A549 (cell line): ENCODE measurements at regions not wholly inside any gene's neighbourhood (a gene's known extent, or its start where the extent isn't known, plus 50 kb on each side); places are given as distances from the start of the nearest gene placed in this dataset.
A peak's percentile ranks its signal among the peaks of the same experiment; 100 is the strongest.

Experiments used
- ATAC-seq, 2 experiments: fragments of 200-7000 bp in 1 of 2; fragments of >200 bp in 1 of 2; cut with Nextera tagmentation in 1 of 2; cut with Tn5 transposase in 1 of 2; 3 replicates each; pipeline versions ENCODE4 v1.8.0 to v1.9.1; 2018 to 2020; ENCODE audit warnings: mild to moderate bottlenecking in 1 of 2, moderate library complexity in 1 of 2
- CTCF ChIA-PET: fragments of 300-600 bp; sonication (Branson Sonifier 250); formaldehyde crosslinking; extraction: SDS; loops from one replicate; lab custom pipeline; 2021; ENCODE audit warnings: antibody characterized with exemption, inconsistent platforms; lab: Yijun Ruan, JAX
- POLR2A ChIA-PET: fragments of 350-600 bp; formaldehyde crosslinking; extraction: SDS; loops from one replicate; lab custom pipeline; 2021; ENCODE audit warnings: antibody characterized with exemption, inconsistent platforms; lab: Yijun Ruan, JAX
- DNase-seq, 2 experiments: peaks; one replicate each; pipeline versions ENCODE4 v3.0.0 to v3.0.0-alpha.2; 2011 to 2016; ENCODE audit warnings: low read depth in 1 of 2, low spot score in 1 of 2
- FAIRE-seq: peaks from 2 replicates; lab custom pipeline; 2011; peaks lifted over from hg19 to GRCh38; lab: Jason Lieb, UNC
- H3K27ac ChIP-seq, 2 experiments: fragments of >200 bp; sonication (Bioruptor Twin); formaldehyde crosslinking; 3 replicates each; pipeline ENCODE4 v1.5.1; 2016 to 2017
- H3K4me1 ChIP-seq: fragments of >200 bp; sonication (Bioruptor Twin); formaldehyde crosslinking; 3 replicates; pipeline ENCODE4 v1.6.1; 2016
- H3K4me2 ChIP-seq: fragments of >200 bp; sonication (Bioruptor Twin); formaldehyde crosslinking; 3 replicates; pipeline ENCODE4 v1.6.1; 2016
- H3K4me3 ChIP-seq: fragments of >200 bp; sonication (Bioruptor Twin); formaldehyde crosslinking; 3 replicates; pipeline ENCODE4 v1.5.1; 2016
- H3K9me3 ChIP-seq: fragments of >200 bp; sonication (Bioruptor Twin); formaldehyde crosslinking; 3 replicates; pipeline ENCODE4 v1.6.1; 2016
- BHLHE40 ChIP-seq: IDR thresholded peaks from 2 replicates; pipeline ENCODE4 v1.6.1; 2012; ENCODE audit warnings: low read depth, low read length, inconsistent platforms
- CHD4 ChIP-seq: fragments of 200-600 bp; sonication (generic); IDR thresholded peaks from 2 replicates; pipeline ENCODE4 v1.6.1; 2016; ENCODE audit warnings: antibody characterized with exemption, mild to moderate bottlenecking, borderline replicate concordance
- EHMT2 ChIP-seq: fragments of 200-600 bp; sonication (generic); IDR thresholded peaks from 2 replicates; pipeline ENCODE4 v1.6.1; 2016; ENCODE audit warnings: antibody characterized with exemption, low read depth, mild to moderate bottlenecking, moderate library complexity
- HOXB13 ChIP-seq: fragments of 250-450 bp; sonication (Bioruptor Pico); IDR thresholded peaks from 2 replicates; pipeline ENCODE4 v1.5.0; 2020; ENCODE audit warnings: low read depth, mild to moderate bottlenecking, moderate library complexity
- HOXB5 ChIP-seq: fragments of 250-450 bp; sonication (Bioruptor Pico); IDR thresholded peaks from 2 replicates; pipeline ENCODE4 v1.5.0; 2020; ENCODE audit warnings: mild to moderate bottlenecking, moderate library complexity
- JUN ChIP-seq, 2 experiments: fragments of >200 bp; sonication (Bioruptor Twin); formaldehyde crosslinking; IDR thresholded peaks; 2 replicates in 1 of 2; 3 replicates in 1 of 2; pipeline ENCODE4 v1.6.1; 2016 to 2017
- KDM5A ChIP-seq: fragments of 200-600 bp; sonication (generic); IDR thresholded peaks from 2 replicates; pipeline ENCODE4 v1.6.1; 2016; ENCODE audit warnings: antibody characterized with exemption, mild to moderate bottlenecking
- MAZ ChIP-seq: fragments of 150-350 bp; IDR thresholded peaks from 2 replicates; pipeline ENCODE4 v1.6.1; 2014; ENCODE audit warnings: antibody characterized with exemption, low read depth, low read length, borderline replicate concordance
- RAD21 ChIP-seq, 2 experiments: fragments of >200 bp in 1 of 2; sonication (Bioruptor Twin) in 1 of 2; formaldehyde crosslinking in 1 of 2; IDR thresholded peaks in 1 of 2; conservative IDR thresholded peaks in 1 of 2; 2 replicates in 1 of 2; 3 replicates in 1 of 2; pipeline ENCODE4 v1.6.1; 2012 to 2018; ENCODE audit warnings: inconsistent platforms in 1 of 2
- RFX5 ChIP-seq: fragments of 450-650 bp; IDR thresholded peaks from 2 replicates; pipeline ENCODE4 v1.7.1; 2014; ENCODE audit warnings: antibody characterized with exemption, mild to moderate bottlenecking, moderate library complexity
- SMC3 ChIP-seq: fragments of >200 bp; sonication (Bioruptor Twin); formaldehyde crosslinking; IDR thresholded peaks from 3 replicates; pipeline ENCODE4 v1.6.1; 2018; ENCODE audit warnings: inconsistent platforms
- TFCP2L1 ChIP-seq: fragments of 250-450 bp; sonication (Bioruptor Pico); IDR thresholded peaks from 2 replicates; pipeline ENCODE4 v1.5.0; 2021; ENCODE audit warnings: mild to moderate bottlenecking
- ZNF302 ChIP-seq: fragments of 250-450 bp; sonication (Bioruptor Pico); IDR thresholded peaks from 2 replicates; pipeline ENCODE4 v1.9.0; 2021; ENCODE audit warnings: inconsistent platforms, mild to moderate bottlenecking, moderate library complexity
- ZSCAN20 ChIP-seq: fragments of 250-450 bp; sonication (Bioruptor Pico); IDR thresholded peaks from 2 replicates; pipeline ENCODE4 v1.8.0; 2022; ENCODE audit warnings: mild to moderate bottlenecking, moderate library complexity
- whole genome bisulfite sequencing: methylation state at CpG from one replicate; pipeline ENCODE4 v1.1.6; 2017; ENCODE audit errors: missing lambda C conversion rate; 5-methylcytosine and 5-hydroxymethylcytosine counted together
- TF ChIP-seq, protein P1 (sequence below): fragments of 200-600 bp; sonication (generic); IDR thresholded peaks from 2 replicates; pipeline ENCODE4 v1.6.1; 2016; ENCODE audit warnings: antibody characterized with exemption, mild to moderate bottlenecking, moderate library complexity
- TF ChIP-seq, protein P2 (sequence below): IDR thresholded peaks from 2 replicates; pipeline ENCODE4 v1.6.1; 2012

DNA sequence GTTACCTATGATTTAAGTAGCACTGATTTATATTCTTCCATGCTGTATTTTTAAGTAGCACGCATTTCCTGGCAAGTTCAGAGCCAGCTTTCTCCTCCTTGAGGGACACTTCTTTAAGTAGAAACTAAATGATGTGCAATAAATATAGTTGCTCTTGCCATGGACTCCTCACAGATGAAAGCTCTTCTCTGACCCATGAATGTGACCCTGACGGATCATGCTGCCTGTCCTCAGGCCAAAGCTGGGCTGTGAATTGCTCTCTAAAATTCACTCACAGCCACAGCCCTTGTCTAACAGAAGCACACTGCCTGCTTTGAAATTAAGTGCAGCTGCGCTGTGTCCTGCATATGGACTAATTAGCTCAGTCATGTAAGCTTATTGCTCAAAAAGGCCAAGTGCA, 438.8 kb downstream of the PMP22 start (continued):
- TF ChIP-seq, protein P1, sequence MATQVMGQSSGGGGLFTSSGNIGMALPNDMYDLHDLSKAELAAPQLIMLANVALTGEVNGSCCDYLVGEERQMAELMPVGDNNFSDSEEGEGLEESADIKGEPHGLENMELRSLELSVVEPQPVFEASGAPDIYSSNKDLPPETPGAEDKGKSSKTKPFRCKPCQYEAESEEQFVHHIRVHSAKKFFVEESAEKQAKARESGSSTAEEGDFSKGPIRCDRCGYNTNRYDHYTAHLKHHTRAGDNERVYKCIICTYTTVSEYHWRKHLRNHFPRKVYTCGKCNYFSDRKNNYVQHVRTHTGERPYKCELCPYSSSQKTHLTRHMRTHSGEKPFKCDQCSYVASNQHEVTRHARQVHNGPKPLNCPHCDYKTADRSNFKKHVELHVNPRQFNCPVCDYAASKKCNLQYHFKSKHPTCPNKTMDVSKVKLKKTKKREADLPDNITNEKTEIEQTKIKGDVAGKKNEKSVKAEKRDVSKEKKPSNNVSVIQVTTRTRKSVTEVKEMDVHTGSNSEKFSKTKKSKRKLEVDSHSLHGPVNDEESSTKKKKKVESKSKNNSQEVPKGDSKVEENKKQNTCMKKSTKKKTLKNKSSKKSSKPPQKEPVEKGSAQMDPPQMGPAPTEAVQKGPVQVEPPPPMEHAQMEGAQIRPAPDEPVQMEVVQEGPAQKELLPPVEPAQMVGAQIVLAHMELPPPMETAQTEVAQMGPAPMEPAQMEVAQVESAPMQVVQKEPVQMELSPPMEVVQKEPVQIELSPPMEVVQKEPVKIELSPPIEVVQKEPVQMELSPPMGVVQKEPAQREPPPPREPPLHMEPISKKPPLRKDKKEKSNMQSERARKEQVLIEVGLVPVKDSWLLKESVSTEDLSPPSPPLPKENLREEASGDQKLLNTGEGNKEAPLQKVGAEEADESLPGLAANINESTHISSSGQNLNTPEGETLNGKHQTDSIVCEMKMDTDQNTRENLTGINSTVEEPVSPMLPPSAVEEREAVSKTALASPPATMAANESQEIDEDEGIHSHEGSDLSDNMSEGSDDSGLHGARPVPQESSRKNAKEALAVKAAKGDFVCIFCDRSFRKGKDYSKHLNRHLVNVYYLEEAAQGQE: no peak
- TF ChIP-seq KDM5A (no peak), JUN (IDR thresholded peaks at IDR 0.05) (no peak), ZSCAN20 (no peak), EHMT2 (no peak), CHD4 (no peak), RFX5 (no peak), HOXB5 (no peak)

DNA sequence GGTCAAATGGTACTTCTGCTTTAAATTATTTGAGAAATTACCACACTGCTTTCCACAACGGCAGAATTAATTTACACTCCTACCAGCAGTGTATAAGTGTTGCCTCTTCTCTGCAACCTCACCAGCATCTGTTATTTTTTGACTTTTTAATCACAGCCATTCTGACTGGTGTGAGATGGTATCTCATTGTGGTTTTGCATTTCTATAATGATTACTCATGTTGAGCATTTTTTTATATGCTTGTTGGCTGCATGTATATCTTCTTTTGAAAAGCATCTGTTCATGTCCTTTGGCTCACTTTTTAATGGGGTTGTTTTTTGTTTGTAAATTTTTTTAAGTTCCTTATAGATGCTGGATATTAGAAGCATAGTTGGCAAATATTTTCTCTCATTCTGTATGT, 446.7 kb downstream of the PMP22 start:
- POLR2A ChIA-PET: no interaction called here
- FAIRE-seq: no peak
- ATAC-seq: no peak
- no peak overlapping the region for H3K4me3 ChIP-seq
- WGBS: 2% methylated on average over 1 of the region's 1 CpG
- H3K27ac ChIP-seq: no peak overlapping the region
- TF ChIP-seq TFCP2L1 (no peak), HOXB13 (CRISPR knock-in tag) (no peak)
- CTCF ChIA-PET: no interaction called here
- H3K4me1 ChIP-seq: no peaks in the 10 kb centered on the region
- no peak for DNase-seq
- H3K9me3 ChIP-seq: peaks cover under 1% of the 10 kb centered on the region; the same call in 1 of the 3 replicates
- no peak overlapping the region for H3K4me2 ChIP-seq

DNA sequence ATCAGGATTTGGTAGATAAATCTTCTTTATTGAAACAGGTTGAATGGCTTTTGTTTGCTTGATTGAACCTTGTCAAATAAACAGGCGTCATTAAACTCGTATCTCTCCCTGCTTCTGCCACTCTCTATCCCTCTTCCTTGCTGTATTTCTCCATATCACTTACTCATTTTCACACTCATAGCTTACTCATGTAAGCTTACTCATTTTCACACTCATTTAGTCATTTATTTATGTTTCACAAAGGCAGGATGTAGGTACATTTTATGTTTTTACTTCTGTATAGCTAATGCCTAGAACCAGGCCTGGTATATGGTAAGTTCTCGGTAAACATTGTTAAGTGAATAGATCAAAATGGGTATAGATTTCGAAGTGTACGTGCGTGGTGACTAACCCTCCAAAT, 450.0 kb downstream of the PMP22 start:
- ChIA-PET CTCF (no interaction called here), POLR2A (no interaction called here)
- DNase-seq (no peak), ATAC-seq (no peak), FAIRE-seq (no peak)
- Histone ChIP-seq H3K4me2 (no peak overlapping the region), H3K27ac (no peak overlapping the region), H3K4me1 (no peaks in the 10 kb centered on the region), H3K9me3 (no peaks in the 10 kb centered on the region), H3K4me3 (no peak overlapping the region)
- WGBS: 80% methylated on average over 6 of the region's 6 CpGs
- TF ChIP-seq BHLHE40 (no peak), MAZ (no peak), ZNF302 (CRISPR knock-in tag) (no peak)
- TF ChIP-seq, protein P2, sequence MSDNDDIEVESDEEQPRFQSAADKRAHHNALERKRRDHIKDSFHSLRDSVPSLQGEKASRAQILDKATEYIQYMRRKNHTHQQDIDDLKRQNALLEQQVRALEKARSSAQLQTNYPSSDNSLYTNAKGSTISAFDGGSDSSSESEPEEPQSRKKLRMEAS: no peak

DNA sequence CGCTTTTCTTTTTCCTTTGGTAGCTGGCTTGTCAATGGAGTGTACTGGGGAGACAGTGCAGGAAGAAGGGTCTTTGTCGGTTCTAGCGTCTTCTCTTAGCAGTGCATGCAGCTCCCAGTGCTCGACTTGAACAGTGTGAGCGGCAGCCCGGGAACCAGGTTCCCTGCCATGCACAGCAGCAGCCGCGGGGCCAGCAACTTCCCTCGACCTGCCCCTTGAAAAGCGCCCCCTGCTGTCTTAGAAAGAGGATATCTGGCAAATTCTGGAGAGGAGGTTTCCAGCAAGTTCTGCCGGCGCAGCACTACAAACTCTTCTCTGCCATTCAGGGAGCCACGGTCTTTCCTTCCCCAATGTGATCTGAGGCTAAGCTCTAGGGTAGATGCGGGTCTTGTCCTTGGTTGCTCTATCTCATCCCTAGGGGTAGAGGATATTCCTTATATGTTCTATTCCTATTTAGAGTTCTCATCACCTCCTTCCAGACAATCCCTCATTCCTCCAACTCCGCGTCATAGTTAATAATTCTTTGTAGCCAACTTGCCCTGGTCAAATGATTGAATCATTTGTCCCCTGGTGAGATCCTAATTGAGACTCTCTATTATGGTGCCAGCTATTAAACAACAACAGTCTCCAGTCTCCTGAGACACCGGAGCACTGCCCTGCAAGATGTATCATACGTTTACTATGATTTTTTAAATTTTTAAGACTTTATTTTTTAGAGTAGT, 451.3 kb downstream of the PMP22 start:
- Histone ChIP-seq H3K4me3 (no peak overlapping the region), H3K9me3 (no peaks in the 10 kb centered on the region)
- peak in 1 of 2 experiments; percentile 47; a peak in 2 of 6 replicates for ATAC-seq
- TF ChIP-seq SMC3 (0 out of 3 replicates have a peak, but pooled peaks have one; percentile 12), RAD21 (conservative IDR thresholded peaks at IDR 0.05 in 1 of 2, IDR thresholded peaks at IDR 0.05 in 1 of 2) (peak in 1 of 2 experiments; percentile 38; a peak in 1 of 5 replicates), JUN (IDR thresholded peaks at IDR 0.05) (no peak)
- TF ChIP-seq, all 56 proteins: peak for 2
- ChIA-PET POLR2A (no interaction called here), CTCF (interaction anchor here (0.7 to 1.8 kb wide), 5 partner anchors 11 to 474 kb away, joined by 3 read pairs; no protein-coding TSS in a partner anchor)
- WGBS: 61% methylated on average over 18 of the region's 18 CpGs
- H3K27ac ChIP-seq: no peak overlapping the region
- no peaks in the 10 kb centered on the region for H3K4me1 ChIP-seq
- no peak overlapping the region for H3K4me2 ChIP-seq
- DNase-seq (peak in 1 of 2 experiments; percentile 52), FAIRE-seq (no peak)
